ENCODE measurements at regions not wholly inside any gene's neighbourhood (a gene's known extent, or its start where the extent isn't known, plus 50 kb on each side); places are given as distances from the start of the nearest gene placed in this dataset.
"Not testable (repeated sequence)": the region's sequence is repeated elsewhere in the genome, so short reads cannot be mapped to it uniquely, and the experiment has no call there.

GRCh38 chr1:213324859-213325258 is 273.8 kb downstream of the RPS6KC1 start:
- DNase-seq (ENCODE audit: low read depth): no peak

DNA sequence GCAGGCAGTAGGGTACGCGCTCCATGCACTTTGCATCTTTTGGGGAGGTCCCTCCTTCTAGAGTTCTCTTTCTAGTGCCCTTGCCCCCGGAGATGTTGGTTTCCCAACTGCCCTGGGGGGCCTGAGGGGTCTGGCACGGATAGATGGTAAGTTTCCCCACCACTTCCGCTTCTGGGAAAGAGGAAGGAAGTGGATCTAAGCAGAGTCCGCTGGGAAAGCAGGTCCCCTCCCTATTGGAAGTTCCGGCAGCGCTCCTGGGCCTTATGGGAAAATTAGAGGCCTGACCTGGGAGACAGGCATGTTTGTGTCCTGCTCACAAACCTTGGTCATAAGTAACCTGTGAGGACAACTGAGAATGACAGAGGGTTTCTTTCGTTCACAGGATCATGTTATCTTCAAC is 274.4 kb downstream of the RPS6KC1 start:
- no peak for DNase-seq (ENCODE audit: low read depth)

DNA sequence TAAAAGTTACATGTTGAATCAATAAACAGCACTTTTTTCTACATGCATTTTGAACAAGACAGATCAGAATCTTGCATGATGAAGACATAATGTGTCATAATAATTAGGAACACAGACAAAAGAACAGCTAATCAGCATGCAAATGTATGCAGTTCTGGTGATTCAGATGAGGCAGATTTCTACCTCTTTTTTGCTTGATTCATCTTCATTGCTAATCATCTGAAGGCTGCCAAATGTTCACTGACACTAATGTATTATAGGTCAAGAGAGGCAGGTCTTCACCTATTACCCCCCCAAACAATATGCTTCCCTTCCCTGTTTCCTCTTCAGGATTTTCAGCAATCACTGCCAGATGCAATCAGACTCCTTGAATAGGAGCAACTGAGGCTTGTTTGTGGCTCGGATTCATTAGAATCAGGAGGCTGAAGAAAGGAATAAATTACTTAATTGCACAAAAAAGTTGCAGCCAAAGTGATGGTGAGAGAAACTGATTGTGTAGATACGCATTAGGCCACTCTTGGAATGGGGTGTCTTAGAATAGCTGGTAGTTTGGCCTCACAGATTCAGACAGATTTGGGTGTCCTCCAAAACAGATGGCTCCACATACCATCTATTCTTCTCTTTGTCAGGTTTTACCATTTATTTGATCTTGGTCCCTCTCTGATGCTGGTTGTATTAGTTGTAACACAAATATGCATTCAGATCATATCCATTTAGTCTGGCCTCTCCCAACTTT is 275.4 kb downstream of the RPS6KC1 start:
- DNase-seq (ENCODE audit: low read depth): no peak

DNA sequence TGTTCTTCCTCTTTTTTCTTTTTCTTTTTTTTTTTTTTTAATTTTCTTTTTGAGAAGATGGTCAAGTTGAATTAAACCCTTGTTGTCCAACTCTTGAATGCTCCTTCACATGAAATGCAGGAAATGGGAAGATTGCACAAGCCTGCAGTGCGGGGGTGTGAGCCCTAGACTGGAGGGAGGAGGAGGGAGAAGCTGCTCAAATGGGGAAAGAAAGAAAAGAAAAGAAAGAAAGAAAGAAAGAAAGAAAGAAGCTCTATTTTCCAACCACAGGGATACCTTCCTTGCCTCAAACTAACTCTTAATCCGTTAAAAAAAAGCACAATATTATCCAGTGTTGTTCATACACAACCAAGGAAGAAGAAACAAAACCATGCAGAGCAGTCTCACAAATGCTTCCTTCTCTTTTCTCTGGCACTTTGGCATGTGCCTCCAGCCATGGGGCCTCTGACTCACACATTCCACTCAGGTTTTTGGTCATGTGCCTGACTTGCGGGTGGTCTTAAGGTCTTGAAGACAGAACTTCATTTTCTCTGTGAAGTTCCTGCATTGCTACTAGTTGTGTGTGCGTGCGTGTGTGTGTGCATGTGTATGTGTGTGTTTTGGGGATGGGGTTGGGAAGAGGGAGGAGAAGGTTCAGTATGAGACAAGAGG is 276.1 kb downstream of the RPS6KC1 start:
- peak; percentile 8 for DNase-seq (ENCODE audit: low read depth)

DNA sequence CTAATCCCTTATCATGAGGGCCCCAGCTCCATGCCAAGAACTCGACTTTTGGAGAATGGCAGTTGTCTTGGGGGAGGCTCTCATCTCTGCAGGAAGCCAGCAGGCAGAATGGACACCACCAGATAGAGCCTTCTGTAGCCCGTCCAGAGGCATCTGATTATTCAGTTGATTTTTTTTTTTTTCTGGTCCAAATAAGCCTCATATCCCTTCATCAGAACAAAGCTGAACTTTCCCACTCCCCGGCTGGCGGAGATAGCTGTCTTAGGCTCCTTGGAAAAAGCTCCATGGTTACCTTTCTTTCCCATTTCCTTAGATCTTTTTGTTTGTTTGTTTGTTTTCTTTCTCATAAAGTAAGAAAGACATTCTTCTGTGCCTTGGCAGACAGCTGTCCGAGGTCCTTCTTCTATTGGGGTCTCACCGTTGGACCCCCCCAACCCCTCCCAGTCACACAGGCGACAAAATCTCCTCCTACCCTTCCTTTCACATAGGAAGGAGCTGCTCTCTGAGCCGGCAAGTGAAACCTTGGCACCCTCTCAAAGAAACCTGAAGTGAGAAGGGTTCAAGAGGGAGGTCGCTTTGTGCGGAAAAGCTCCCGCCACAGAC is 278.5 kb downstream of the RPS6KC1 start:
- no peak for DNase-seq (ENCODE audit: low read depth)

GRCh38 chr1:213330281-213330680 is 279.2 kb downstream of the RPS6KC1 start:
- no peak for DNase-seq (ENCODE audit: low read depth)

GRCh38 chr1:213331631-213332175 is 280.7 kb downstream of the RPS6KC1 start:
- DNase-seq (ENCODE audit: low read depth): no peak

DNA sequence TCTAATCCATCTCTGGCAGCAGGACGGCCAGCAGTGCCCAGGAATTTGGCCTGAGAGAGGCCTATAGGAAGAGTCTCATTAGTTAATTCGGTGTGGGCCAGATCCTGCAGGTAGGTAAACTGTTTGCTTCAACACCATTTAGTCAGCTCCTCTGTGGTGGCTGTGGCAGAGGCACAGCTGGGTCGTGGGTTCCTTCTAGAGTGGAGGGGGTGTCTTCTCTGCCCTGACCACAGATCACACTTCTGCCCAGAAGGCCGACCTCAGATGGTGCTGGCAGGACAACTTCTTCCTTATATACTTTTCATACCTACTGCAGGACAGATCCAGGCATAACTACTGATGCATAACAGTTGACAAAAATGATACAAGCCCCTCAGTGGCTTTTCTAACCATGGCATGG is 281.4 kb downstream of the RPS6KC1 start:
- no peak for DNase-seq (ENCODE audit: low read depth)

- no peak for DNase-seq (ENCODE audit: low read depth)
Observed at GRCh38 chr1:213333121-213333520, 282.1 kb downstream of the RPS6KC1 start.

DNA sequence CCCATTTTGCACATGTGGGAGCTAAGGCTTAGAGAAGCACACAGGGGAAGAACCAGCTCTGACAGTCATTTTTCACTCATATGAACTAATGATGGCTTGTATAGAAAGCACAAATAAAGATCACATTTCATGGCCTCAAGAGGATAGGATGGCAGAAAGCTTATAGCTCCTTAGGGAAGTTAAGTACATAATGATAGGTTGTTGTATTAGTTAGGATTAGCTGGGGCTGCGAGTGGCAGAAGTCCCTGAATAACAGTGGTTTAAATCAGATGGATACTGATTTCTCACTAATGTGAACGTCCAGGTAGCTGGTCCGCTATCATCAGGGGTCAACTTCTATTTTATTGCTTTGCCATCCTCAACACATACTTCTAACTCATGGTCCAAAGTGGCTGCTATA is 284.0 kb downstream of the RPS6KC1 start:
- no peak for DNase-seq (ENCODE audit: low read depth)

- no peak for DNase-seq (ENCODE audit: low read depth)
Observed at GRCh38 chr1:213337025-213337678, 286.1 kb downstream of the RPS6KC1 start.

- no peak for DNase-seq (ENCODE audit: low read depth)
Observed at GRCh38 chr1:213340593-213340992, 289.6 kb downstream of the RPS6KC1 start.

- no peak for DNase-seq (ENCODE audit: low read depth)
Observed at GRCh38 chr1:213345621-213346020, 294.6 kb downstream of the RPS6KC1 start.

GRCh38 chr1:213357403-213357802 is 306.4 kb downstream of the RPS6KC1 start:
- no peak for DNase-seq (ENCODE audit: low read depth)

DNA sequence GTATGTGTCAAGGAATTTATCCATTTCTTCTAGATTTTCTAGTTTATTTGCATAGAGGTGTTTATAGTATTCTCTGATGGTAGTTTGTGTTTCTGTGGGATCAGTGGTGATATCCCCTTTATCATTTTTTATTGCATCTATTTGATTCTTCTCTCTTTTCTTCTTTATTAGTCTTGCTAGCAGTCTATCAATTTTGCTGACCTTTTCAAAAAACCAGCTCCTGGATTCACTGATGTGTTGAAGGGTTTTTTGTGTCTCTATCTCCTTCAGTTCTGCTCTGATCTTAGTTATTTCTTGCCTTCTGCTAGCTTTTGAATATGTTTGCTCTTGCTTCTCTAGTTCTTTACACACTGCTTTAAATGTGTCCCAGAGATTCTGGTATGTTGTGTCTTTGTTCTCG is 307.3 kb downstream of the RPS6KC1 start:
- DNase-seq (ENCODE audit: low read depth): not testable (repeated sequence)

- DNase-seq (ENCODE audit: low read depth): no peak
Observed at GRCh38 chr1:213362598-213362997, 311.6 kb downstream of the RPS6KC1 start.

DNA sequence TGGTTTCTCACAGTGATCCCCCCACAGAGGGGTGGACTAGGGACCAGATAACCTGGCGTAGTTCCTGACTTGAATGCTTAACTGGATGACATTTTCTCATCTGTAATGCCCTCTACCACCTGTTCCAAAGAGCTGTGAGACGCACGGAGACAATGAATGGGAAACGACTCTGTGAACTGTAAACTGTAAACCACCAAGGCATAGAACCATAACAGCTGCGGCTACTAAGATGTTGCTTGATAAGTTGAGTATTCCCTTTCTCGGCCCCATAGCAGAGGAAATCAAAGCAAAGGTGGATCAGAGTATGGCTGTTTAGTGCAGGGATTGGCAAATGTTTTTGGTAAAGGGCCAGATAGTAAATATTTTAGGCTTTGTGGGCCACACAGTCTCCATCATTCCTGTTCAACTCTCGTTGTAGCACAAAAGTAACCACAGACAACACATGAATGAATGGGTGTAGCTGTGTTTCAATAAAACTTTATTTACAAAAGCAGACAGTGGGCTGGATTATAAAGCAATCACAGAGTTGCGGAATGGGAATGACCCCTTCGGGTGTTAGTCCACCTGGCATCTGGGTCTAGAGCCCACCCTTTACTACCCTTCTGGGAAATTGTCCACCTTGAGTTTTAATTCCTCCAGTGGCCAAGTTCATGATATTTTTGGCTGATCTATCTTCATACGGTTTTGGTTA is 315.2 kb downstream of the RPS6KC1 start:
- no peak for DNase-seq (ENCODE audit: low read depth)

- no peak for DNase-seq (ENCODE audit: low read depth)
Observed at GRCh38 chr1:213369465-213369864, 318.4 kb downstream of the RPS6KC1 start.

GRCh38 chr1:213370523-213370922 is 319.5 kb downstream of the RPS6KC1 start:
- no peak for DNase-seq (ENCODE audit: low read depth)

DNA sequence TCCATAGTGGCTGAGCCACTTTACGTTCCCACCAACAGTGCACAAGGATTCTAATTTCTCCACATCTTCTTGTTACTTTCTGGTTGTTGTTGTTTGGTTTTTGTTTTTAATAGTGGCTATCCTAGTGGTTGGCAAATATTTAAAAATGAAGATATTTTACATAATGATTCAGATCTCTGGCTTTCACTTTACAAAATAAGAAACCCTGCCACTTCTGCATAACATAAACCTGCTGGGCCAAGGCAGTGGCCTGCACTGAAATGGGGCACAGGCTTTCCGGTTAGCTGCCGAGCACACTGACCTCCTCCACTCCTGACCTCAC is 320.4 kb downstream of the RPS6KC1 start:
- no peak for DNase-seq (ENCODE audit: low read depth)

DNA sequence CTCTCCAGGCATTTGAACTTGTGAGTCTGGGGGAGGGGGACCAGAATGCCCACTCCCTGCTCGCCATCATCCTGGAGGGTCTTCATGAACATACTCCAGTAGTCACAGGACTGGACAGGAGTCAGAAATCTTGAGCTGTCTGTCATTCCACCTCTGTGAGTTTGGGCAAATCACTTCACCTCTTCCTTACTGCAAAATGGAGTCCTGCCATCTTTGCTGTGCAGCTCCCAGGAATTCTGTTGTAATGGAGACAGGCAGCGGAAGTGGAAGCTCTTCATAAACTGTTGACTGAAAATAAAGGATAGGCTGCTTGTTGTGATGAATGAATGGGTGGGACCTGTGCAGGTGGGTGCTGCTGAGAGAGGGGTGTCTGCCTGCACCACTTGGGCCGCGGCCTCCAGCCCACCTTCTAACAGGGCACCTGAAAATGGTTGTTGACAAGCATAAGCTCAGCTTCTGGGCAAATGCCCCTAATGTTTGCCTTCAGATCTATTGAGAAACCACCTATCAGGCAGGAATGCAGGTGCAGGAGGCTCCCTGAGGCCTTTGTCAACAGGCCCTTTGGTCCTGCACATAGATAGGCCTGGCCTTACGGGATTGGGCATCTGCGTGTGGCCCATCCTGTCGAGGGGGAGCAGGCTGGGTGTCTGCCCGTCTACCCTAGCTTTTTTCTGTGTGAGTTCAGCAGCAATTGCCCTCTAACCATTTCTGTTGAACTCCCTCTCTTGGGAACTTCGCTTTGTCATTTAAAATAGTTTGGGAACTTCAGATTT is 321.0 kb downstream of the RPS6KC1 start:
- DNase-seq (ENCODE audit: low read depth): no peak

All from forelimb muscle (tissue), 1 donor.